Panc1 (cell line): ENCODE measurements at regions not wholly inside any gene's neighbourhood (a gene's known extent, or its start where the extent isn't known, plus 50 kb on each side); places are given as distances from the start of the nearest gene placed in this dataset.
"Not testable (repeated sequence)": the region's sequence is repeated elsewhere in the genome, so short reads cannot be mapped to it uniquely, and the experiment has no call there.

ENCODE experiments used
- POLR2AphosphoS5 ChIP-seq: IDR thresholded peaks from 2 replicates; pipeline ENCODE4 v1.6.1; 2012; ENCODE audit warnings: mild to moderate bottlenecking, low read depth, low read length, moderate library complexity
- REST ChIP-seq, 2 experiments: IDR thresholded peaks; 2 replicates each; pipeline ENCODE4 v1.6.1; 2011 to 2012; ENCODE audit warnings: low read depth in 2 of 2, control low read depth in 1 of 2, low read length in 1 of 2, mild to moderate bottlenecking in 1 of 2, moderate library complexity in 1 of 2; ENCODE audit not compliant: insufficient read depth in 1 of 2
- SIN3A ChIP-seq: IDR thresholded peaks from 2 replicates; pipeline ENCODE4 v1.6.1; 2012; ENCODE audit warnings: low read depth, mild to moderate bottlenecking, low read length, moderate library complexity, borderline replicate concordance; ENCODE audit not compliant: insufficient read depth
- TF ChIP-seq, protein P1 (sequence below): fragments of 450-650 bp; IDR thresholded peaks from 2 replicates; pipeline ENCODE4 v1.5.1; 2017; ENCODE audit warnings: mild to moderate bottlenecking

GRCh38 chr3:89554587-89554986, 447.2 kb downstream of the EPHA3 start:
- TF ChIP-seq, protein P1, sequence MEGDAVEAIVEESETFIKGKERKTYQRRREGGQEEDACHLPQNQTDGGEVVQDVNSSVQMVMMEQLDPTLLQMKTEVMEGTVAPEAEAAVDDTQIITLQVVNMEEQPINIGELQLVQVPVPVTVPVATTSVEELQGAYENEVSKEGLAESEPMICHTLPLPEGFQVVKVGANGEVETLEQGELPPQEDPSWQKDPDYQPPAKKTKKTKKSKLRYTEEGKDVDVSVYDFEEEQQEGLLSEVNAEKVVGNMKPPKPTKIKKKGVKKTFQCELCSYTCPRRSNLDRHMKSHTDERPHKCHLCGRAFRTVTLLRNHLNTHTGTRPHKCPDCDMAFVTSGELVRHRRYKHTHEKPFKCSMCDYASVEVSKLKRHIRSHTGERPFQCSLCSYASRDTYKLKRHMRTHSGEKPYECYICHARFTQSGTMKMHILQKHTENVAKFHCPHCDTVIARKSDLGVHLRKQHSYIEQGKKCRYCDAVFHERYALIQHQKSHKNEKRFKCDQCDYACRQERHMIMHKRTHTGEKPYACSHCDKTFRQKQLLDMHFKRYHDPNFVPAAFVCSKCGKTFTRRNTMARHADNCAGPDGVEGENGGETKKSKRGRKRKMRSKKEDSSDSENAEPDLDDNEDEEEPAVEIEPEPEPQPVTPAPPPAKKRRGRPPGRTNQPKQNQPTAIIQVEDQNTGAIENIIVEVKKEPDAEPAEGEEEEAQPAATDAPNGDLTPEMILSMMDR, result not testable (repeated sequence)
- not testable (repeated sequence) for TF ChIP-seq SIN3A; REST (IDR thresholded peaks at IDR 0.05; ENCODE audit: insufficient read depth in 1 of 2, low read depth in 2 of 2, low read length in 1 of 2); POLR2AphosphoS5
